Middle frontal gyrus (tissue), 1 donor: ENCODE measurements at regions not wholly inside any gene's neighbourhood (a gene's known extent, or its start where the extent isn't known, plus 50 kb on each side); places are given as distances from the start of the nearest gene placed in this dataset.

ENCODE experiments used
- DNase-seq: peaks from one replicate; pipeline ENCODE4 v3.0.0-alpha.2; 2015; ENCODE audit warnings: low spot score; ENCODE audit errors: extremely low spot score

DNA sequence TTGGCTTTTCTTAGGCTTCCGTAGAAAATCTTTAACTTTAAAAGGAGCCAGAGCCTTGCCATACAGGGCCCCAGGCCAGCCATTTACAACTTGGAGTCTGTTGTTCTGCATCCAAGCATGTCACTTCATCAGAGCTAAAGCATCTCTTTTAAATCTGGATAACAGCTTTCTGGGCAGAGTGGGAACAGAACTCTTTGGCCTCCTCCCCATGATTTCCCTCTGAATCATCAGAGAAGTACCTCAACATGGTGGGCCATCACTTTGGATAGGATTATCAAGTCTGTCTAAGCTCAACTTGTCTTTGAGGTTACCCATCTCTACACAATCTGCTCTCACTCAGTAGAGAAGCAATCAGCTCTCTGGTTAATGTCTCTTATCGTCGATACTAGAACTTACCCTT lies 170.9 kb downstream of the SLC6A15 start:
- DNase-seq, result no peak

DNA sequence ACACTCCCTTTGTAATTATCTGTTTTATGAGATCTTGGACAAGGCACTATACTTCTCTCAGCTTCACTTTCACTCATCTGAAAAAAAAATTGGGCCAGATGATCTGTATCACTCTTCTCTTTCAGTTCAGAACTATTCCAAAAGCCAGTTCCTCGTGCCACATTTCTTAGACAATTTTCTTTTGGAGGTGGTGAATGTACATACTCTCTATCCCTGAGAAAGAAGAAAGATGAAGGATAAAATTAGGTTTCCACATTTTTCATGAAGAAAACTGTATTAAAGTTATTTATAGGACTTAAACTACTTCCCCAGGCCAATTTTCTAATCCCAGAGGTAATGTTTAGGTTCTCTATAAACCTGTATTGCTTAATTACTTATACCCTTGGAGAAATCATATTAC lies 171.6 kb downstream of the SLC6A15 start:
- no peak for DNase-seq

DNA sequence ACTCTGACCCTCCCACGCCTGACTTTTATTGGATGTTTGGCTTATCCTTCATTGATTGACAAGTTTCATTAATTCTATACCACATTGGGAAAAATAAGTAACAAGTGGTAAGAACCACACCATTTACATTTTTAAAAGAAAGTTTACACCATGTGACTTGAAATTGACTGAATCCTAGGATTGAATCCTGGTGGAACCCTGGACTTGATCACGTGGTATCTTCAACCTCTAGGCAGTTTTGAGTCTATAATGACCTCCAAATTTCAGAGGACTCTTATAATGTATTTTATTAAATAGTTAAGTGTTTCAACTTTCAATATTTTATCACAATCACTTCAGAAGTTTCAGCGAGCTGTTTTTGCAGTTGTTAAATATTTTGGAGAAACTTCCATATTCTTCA lies 172.0 kb downstream of the SLC6A15 start:
- DNase-seq, result no peak

DNA sequence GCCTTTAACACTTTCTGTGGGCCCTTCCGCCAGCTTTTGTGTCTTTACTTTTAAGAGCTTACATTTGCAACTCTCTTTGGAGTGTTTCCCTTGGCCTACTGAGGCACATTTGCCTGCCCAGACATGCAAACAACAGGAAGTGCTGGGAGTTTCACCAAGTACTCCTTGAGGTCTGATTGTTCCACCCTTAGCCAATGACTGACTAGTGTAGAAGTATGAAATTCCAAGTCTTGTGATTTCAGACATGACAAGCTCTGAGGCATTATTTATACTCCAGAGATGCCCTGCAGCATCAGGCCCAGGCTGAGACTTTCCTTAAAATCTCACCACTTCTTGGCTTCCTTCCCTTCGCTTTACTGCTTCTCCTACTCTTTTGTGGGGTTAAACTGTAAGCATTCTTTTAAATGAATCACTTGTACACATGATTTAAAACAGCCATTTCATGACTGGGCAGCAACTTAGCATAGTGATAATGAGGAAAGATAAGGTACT lies 174.1 kb downstream of the SLC6A15 start:
- no peak for DNase-seq

DNA sequence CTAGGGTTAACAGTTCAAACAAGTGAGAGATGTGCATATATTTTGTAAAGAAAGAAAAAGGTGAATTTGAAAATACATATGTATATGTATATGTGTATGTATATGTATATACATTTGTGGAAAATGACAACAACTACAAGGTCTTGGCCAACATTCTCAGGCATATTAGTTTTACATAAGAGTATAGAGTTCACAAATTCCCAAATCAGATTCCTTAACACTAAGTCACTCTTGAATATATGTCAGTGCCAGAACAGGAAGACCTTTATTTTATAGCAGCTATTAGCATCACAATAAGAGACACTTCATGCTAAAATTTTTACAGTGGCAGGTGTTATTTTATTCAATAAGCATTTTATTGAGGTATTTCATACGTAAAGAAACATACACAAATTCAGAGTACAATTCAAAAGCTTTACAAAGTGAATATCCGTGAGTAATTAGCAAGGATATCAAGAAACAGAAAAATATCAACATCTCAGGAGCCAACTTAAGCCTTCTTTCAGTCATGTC lies 179.7 kb downstream of the SLC6A15 start:
- no peak for DNase-seq

DNA sequence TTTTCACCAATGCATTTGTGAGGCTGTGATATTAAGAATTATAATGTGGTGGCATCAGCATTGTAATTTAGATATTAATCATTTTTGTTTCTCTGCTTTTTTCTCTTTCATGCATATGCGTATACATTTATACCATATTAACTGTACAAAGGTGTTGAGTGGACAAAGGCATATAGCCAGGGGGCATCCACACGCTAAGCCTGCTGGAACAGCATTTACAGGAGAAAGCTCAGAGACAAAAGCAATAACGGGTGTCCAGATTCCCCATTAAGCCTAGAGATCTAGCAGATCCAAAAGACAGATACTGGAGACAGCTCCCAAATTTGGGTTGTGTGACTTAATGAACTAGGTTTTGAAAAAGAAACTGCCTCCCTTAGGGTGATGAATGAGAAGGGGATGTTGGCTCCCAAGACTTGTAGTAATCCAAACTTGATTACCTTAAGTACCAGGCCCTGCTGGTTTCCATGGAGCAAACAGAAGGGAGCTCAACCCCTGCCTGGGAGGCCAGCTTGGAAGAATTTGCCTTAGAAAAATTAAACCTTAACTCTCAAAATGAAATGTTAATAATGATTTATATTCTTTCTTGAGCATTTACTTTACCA lies 181.9 kb downstream of the SLC6A15 start:
- DNase-seq, result no peak

DNA sequence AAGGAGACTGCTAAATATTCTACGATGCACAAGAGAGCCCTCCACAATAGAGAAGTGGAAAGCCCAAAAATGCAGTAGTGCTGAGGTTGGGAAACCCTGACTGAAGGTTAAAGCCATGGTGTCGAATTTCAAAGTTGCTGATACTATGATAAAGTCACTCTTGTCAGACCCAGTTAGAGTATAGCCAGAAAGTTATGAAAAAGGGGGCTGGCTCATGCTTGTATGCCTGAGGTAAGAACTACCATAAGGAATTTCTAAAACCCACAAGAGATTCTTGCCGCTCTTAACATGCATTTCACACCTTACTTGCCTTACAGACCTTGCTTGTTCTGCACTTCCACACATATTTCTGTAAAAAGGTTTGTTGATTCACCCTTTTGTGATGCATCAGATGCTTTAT lies 184.6 kb downstream of the SLC6A15 start:
- DNase-seq, result no peak

DNA sequence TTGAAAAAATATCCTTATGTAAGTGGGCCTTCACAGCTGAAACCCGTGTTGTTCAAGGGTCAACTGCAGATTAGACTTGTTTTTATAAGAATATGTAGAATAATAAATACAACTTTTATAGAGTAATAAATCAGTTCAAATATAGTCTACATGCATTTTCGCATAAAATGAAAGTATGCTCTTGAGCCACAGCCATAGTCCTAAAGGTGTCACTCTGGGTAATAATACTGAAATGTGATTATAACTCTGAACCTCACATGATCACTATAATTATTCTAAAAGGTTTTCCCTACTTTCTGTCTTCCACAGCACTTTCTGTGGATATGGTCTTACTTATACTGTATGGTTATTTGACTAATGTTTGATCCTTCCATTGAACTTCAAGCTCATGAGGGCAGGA lies 185.8 kb downstream of the SLC6A15 start:
- no peak for DNase-seq

DNA sequence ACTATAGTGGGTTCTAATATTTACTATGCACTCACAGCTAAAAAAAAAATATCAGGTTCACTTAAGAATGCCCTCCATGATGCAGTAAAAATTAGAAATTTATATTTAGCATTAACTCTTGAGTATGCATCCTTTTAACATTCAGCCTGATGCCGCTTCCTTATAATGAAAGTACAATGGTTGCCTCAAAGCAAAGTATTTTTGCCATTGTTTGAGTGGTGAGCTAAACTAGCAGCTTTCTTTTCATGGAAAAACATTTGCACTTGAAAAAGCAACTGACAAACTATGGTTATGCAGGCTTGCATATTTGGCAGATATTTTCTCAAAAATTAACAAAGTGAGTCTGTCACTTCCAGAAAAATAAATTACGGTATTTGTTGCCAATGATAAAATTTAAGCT lies 188.6 kb downstream of the SLC6A15 start:
- DNase-seq, result no peak

DNA sequence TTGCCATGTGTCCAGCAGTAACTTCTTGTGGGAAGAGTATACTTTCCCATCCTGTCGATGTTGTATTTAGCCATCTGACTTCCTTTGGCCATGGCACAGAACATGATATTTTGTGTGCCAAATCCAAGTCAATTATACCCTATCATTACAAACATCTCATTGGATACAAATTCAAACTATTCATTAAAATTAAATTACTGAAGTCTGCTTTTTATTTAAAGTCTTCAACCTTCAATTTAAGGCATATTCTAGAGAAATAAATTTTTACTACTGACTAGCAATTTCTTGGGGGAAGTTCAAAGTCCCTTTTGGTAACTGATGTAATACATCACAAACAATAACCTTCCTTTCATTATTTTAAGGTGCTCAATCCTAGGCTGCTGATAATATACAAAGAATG lies 192.6 kb downstream of the SLC6A15 start:
- DNase-seq, result no peak

DNA sequence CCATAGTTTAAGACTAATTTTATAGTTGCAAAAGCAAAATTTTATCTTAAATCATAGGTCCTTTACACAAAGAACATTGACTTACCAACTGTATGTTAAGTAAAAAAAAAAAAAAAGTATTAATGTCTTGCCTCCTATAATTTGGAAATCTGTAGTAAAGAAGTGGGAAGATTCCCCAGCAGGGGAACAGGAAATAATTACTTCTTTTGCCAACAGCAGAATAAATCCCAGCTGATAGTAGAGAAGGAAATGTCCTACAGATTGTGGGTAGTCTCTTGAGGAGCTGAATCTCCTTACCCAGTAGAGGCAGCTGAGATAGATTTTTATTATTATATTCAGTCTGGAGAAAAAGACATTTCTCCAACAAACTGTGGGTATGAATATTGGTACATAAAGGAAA lies 193.7 kb downstream of the SLC6A15 start:
- DNase-seq, result no peak

DNA sequence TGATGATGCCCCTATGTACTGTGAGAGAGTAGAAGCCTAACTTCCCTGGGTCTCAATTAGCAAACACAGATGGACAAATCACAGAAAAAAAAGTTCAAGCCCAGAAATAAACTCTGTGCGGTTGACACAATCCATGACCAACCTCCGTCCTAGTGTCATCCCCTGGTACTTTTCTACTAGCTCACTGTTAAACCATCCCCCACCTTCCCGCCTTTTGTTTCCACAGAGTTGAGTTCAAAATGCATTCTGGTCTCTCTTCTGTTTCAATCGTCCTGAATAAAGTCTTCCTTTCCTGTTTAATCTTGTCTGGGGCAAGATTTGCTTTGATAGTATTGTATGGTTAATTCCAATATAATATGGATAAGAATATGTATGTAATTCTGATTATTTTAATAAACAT lies 199.9 kb downstream of the SLC6A15 start:
- no peak for DNase-seq

DNA sequence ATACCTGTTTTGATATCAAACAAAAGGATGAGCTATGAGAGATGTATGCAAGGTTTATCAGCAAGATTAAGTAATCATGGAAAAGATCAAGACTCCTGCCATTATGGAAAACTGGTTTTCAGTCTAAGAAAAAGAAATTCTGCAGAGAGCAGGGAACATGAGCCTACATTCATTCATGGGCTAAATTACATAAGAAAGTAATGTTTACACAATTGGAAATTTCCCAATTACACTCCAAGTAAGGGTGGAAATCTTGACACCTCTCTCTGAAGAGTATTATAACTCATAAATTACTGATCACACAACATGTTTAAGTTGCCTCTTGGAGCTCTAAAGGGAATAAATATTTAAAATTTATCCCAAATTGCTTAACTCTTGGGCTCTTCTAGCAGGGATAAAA lies 206.2 kb downstream of the SLC6A15 start:
- no peak for DNase-seq

DNA sequence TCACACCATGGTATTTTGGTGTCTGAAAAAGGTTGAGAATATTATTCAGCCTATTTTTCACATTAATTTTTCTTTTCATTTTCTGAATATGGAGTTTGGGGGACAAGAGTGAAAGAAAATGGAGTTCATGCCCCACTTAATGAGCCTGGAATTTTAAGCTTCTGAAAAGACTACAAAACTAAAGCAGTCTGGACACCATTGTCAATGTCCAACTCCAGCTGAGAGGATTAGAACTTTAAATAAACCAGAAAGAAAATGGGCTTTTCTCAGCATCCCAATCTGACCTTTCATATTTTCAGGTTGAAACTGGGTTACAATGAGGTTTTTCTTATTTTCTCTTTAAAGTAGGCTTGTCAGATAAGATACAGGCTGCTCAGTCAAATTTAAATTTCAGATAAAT lies 207.7 kb downstream of the SLC6A15 start:
- DNase-seq, result no peak

DNA sequence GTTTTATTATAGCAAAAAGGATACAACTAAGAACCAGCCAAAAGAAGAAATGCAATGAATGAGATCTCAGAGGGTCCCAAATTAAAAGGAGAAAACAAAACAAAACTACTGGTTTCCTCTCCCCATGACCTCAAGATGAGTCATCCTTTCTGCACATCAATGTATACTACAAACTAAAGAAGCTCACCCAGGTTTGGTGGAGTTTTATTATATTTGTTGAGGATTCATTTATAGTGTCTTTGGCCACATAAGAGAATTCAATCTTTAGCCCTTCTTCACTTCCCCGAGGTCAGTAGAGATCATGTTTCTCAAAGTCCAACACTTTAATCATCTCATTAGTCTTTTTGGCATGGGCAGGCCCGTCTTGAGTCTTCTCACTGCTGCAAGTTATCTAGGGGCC lies 210.6 kb downstream of the SLC6A15 start:
- DNase-seq, result no peak

DNA sequence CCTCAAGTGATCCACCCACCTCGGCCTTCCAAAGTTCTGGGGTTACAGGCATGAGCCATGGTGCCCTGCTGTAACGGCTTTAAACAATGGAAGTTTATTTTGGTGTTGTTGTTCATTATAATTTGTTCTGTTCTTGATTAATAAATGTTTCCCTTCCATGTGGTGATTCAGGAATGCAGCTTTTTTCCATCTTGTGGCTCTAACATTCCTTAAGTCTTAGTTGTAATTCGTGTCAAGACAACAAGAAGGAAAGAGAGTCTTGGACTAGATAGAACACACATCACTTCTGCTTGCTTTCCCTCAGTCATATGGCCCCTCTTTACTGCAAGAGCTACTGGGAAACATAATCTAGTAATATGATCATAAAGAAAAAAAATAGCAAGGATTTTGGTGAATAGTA lies 211.6 kb downstream of the SLC6A15 start:
- no peak for DNase-seq

DNA sequence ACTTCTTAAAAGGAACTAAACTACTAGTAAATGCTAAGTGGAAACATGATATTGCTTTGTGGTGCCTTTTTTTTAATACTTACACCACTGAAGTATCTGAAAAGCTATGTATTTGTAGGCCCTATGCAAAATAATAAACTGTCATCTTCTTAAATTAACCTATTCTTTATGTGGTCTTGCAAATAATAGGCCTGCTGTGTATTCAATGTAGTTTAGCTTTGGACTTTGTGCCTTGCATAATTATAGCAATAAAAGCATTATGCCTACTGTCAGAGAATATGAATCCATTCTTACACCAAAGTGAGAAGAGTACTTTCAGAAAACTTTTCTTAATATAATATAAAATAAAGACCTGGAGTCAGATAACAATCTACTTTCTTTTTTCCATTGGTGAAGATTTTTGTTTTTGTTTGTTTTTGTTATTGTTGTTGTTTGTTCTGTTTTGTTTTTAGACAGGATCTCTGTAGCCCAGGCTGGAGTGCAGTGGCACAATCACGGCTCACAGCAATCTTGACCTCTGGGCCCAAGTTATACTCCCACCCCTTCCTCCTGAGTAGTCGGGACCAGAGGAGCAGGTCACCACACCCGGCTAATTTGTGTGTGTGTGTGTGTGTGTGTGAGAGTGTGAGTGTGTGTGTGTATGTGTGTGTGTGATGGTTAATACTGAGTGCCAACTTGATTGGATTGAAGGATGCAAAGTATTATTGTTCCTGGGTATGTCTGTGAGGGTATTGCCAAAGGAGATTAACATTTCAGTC lies 213.8 kb downstream of the SLC6A15 start:
- DNase-seq, result no peak

DNA sequence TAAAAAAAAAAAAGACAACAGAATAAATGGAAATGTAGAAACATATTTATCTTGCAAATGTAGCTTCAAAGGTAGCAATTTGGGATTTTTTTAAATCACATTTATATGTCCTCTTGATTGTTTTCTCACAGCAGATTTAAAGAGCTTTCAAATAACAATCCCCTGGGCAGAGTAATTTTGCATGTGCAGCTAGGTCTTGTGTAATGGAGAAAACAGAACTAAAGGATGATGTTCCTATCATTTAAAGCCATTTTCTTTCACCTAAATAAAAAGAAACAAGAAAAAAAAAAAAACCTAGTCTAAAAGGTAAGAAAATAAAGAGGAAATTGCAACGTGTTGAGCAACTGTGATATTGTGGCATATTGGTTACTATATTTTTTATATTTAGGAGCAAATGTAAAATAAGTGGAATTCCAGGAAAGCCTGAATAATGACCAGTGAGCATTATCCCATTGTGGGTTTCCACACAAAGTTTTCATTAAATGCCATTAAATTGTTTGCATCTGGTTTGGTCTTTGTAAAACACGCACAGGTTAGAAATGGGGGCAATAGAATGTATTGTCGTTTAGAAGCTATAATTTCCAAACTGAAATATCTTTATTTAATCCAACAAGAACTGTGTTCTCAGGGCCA lies 215.6 kb downstream of the SLC6A15 start:
- DNase-seq, result no peak

DNA sequence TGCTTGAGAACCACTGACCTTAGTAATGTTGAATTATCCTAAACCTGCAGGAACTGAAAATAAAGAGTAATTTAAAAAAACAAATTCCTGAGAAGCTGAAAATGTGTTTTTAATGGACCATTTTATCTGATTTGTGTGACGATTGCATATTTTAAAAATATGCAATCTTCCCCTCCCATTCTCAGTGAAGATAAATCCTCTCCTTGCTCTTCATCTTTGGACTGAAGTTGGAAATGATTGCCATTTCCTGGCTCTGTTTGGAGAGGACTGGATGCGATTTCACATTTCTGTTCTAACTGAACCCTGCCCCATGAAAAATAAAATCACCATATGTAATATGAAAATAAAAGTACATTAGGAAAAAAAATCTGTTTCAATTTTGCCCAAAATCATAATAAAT lies 216.3 kb downstream of the SLC6A15 start:
- no peak for DNase-seq

DNA sequence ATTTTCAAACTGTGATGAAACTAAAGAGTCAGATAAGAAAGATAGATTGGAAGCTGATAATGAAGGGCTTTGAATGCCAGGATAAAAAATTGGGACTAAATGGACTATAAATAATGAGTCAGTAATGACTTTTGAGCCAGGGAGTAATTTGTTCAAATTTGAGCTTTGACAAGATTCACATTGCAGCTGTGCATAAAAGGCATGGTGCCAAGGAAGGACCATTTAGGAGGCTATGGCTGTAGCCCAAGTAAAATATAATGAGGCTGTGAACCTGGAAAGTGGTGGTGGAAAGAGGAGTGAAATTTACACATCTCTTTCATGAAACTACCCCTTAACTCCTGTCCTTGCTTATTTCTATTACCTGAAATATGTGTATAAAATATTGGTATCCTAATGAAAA lies 218.5 kb downstream of the SLC6A15 start:
- DNase-seq, result no peak

DNA sequence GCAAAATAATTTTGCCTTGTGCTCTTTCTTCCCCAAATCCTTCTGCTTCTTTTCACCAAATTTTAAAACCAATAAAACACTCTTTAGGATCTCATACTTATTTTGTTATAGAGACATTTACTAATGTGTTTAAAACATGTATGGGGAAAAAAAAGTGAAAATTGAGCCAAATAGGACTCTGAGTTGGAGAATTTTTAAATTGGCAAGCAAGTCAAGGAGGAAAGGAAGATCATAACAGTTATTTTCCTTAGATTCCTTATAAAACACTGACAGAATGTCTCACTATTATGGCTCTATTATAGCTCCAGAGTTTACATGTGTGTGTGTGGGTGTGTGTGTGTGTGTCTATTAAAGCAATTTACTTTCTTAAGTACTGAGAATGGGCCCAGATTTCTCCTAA lies 220.5 kb downstream of the SLC6A15 start:
- DNase-seq, result no peak

DNA sequence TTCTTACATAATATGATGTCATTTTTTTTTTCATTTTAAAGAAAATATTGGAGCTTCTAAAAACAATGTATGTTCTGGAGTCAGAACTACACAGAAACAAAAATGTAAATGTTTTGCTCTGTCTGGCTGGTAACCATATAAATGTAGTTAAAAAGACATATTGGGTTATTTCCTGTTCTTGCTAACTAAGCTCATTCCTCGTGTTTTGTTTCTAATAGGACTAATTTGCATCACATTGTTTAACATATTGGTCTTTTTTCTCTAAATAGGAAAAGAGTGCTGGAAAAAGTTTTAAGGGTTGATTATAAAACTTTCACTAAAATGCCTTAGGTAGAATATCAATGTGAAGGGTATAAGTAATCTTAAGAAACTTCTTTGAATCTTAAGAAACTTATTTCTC lies 221.3 kb downstream of the SLC6A15 start:
- DNase-seq, result no peak

DNA sequence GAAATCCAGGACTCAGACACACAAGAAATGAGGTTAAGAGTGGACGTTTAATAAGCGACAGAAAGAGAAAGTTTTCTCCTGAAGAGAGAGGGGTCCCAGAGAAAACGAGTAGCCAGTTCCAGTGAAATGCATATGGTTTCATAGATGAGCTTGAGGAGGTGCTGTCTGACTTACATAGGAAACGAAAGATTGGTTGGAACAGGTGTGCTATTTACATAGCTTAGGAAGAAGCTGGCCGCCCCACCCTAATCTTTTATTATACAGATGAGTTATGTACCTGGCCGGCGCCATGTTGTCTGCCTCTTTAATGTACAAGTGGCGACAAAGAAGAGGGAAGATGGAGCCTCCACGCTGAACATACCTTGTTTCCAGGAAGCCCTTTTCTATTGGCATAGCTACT lies 223.0 kb downstream of the SLC6A15 start:
- no peak for DNase-seq
